Adrenal gland (tissue), 9 donors: ENCODE measurements at regions not wholly inside any gene's neighbourhood (a gene's known extent, or its start where the extent isn't known, plus 50 kb on each side); places are given as distances from the start of the nearest gene placed in this dataset.

Experiments used
- DNase-seq, 7 donors: peaks; one replicate each; pipeline ENCODE4 v3.0.0-alpha.2; 2019 to 2020
- H3K27ac ChIP-seq, 5 donors: fragments of 200-600 bp; sonication (generic) in 4 of 5; 1 replicate in 3 of 5; 2 replicates in 2 of 5; pipeline versions ENCODE4 v1.5.1 to v1.8.0; 2016 to 2020; ENCODE audit warnings: mild to moderate bottlenecking in 1 of 5
- H3K27me3 ChIP-seq: fragments of 200-600 bp; 2 replicates; pipeline ENCODE4 v1.8.0; 2021
- H3K36me3 ChIP-seq, 2 donors: fragments of 200-600 bp; replicated peaks in 1 of 2; 1 replicate in 1 of 2; 2 replicates in 1 of 2; pipeline versions ENCODE4 v1.5.1 to v1.8.0; 2018 to 2022
- H3K4me1 ChIP-seq, 2 donors: fragments of 200-600 bp; replicated peaks in 1 of 2; 1 replicate in 1 of 2; 2 replicates in 1 of 2; pipeline versions ENCODE4 v1.5.1 to v1.8.0; 2018 to 2021
- H3K4me3 ChIP-seq, 4 donors: fragments of 200-600 bp; sonication (generic) in 3 of 4; one replicate each; pipeline ENCODE4 v1.5.1; 2016 to 2018
- H3K9me3 ChIP-seq, 3 donors: fragments of 200-600 bp; sonication (generic) in 1 of 3; replicated peaks in 1 of 3; 1 replicate in 2 of 3; 2 replicates in 1 of 3; pipeline versions ENCODE4 v1.5.1 to v1.8.0; 2016 to 2021
- CTCF ChIP-seq, 6 experiments: fragments of 450-650 bp in 4 of 6; fragments of 200-600 bp in 2 of 6; sonication (generic) in 1 of 6; IDR thresholded peaks; 1 replicate in 5 of 6; 2 replicates in 1 of 6; pipeline versions ENCODE4 v1.5.1 to v1.8.0; 2016 to 2021; ENCODE audit warnings: antibody characterized with exemption in 6 of 6, mild to moderate bottlenecking in 2 of 6, moderate library complexity in 1 of 6
- POLR2A ChIP-seq, 2 donors: fragments of 450-650 bp; IDR thresholded peaks; one replicate each; pipeline ENCODE4 v1.6.1; 2017; ENCODE audit warnings: antibody characterized with exemption in 2 of 2, mild to moderate bottlenecking in 2 of 2, moderate library complexity in 1 of 2
- WGBS, 4 donors: extraction: QIAGEN DNeasy Blood & Tissue Kit in 2 of 4; methylation state at CpG; one replicate each; pipeline versions ENCODE4 v1.1.5 to v1.1.7; 2013 to 2017; 5-methylcytosine and 5-hydroxymethylcytosine counted together
- intact Hi-C, 2 donors: fragments of 100-400 bp; cut with DNase I; formaldehyde crosslinking; loops; one replicate each; pipeline versions ENCODE4 v1.14.1 to v1.15.0; 2022 to 2023
- donor health status: healthy with polysubstance abuse.
- donor health status: Bipolar disorder and iron deficiency.
- donor health status: DM: yes; HTN: yes; CAD: no.
- donor health status: DM: no; HTN: no; CAD: no.
- donor health status: DM: no; HTN: no; CAD: no.

DNA sequence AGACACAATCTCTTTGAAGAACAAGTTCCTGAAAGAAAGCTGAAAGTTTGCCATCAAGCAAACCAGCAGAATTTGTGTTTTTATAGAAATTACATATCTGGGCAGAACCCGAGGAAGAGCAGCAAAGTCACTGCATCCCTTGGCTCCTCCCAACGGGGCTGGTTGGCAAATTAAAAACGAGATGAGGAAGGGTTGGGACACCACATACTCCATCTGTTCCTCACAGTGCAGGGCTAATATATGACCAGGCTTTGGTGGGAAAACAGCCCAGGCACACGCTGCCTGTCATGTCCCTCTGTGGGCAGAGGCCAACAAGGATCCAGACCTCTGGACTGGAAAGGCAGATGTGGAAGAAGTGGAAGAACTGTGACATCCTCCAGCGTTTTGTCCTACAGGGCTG, 607.3 kb downstream of the CDH26 start:
- Histone ChIP-seq H3K9me3 (no peaks in the 10 kb centered on the region), H3K36me3 (no peaks in the 10 kb centered on the region), H3K27ac (no peak overlapping the region), H3K4me3 (no peak overlapping the region), H3K4me1 (no peaks in the 10 kb centered on the region), H3K27me3 (no peaks in the 10 kb centered on the region)
- 38 to 60% (median 52%) methylated on average over 5 of the region's 5 CpGs for WGBS, 4 donors
- intact Hi-C loops = no loop called here
- no peak for DNase-seq
- no peak for TF ChIP-seq POLR2A (IDR thresholded peaks at IDR 0.05)
- TF ChIP-seq CTCF (IDR thresholded peaks at IDR 0.05) = no peak

GRCh38 chr20:60569116-60569515, 610.9 kb downstream of the CDH26 start:
- no peak for TF ChIP-seq POLR2A (IDR thresholded peaks at IDR 0.05)
- no peak for TF ChIP-seq CTCF (IDR thresholded peaks at IDR 0.05)
- Histone ChIP-seq H3K27ac (no peak overlapping the region), H3K27me3 (no peaks in the 10 kb centered on the region), H3K9me3 (no peaks in the 10 kb centered on the region), H3K4me1 (no peaks in the 10 kb centered on the region), H3K36me3 (no peaks in the 10 kb centered on the region), H3K4me3 (no peak overlapping the region)
- no peak for DNase-seq
- intact Hi-C loops = no loop called here
- WGBS, 4 donors = 81 to 91% (median 89%) methylated on average over 2 to 6 of the region's 6 CpGs

- Histone ChIP-seq H3K36me3 (no peaks in the 10 kb centered on the region), H3K27me3 (no peaks in the 10 kb centered on the region), H3K4me3 (no peak overlapping the region), H3K27ac (no peak overlapping the region), H3K4me1 (no peaks in the 10 kb centered on the region), H3K9me3 (no peaks in the 10 kb centered on the region)
- intact Hi-C loops = no loop called here
- no peak for TF ChIP-seq CTCF (IDR thresholded peaks at IDR 0.05)
- TF ChIP-seq POLR2A (IDR thresholded peaks at IDR 0.05) = no peak
- no peak for DNase-seq
- WGBS, 4 donors = 77 to 86% (median 80%) methylated on average over 11 of the region's 11 CpGs
These were observed 612.5 kb downstream of the CDH26 start for GRCh38 chr20:60570481-60571277.

DNA sequence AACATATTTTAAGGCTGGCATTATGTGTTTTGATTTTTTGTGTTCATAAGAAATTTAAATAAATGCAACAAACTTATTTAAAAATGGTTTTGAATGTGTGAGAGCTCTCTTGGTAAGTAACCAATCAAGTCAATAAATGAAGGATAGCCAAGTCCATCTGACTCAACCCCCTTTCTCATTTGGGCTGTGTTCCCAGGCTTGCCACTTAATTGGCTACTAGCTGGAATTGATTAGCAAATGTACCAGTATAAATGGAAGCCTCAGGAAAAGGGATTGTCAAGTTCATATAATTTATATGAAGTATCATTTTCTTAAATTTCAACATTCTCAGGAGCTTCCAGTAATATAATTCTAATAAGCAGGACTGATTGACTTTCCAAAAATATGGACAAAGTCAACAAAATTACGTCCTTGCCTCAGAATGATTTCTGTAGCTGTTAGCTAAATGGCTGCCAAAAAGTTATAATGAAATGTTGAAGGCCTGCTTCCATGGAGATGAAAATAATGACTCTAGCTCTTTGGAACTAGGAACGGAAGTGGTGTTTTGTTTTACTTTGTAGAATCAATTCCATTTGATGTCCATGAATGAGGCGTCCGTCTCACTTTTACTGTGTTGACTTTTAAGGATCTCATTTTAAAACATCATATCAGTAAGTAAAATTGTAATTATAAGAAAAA, 614.9 kb downstream of the CDH26 start:
- no peaks in the 10 kb centered on the region for H3K4me1 ChIP-seq

More for the DNA sequence above, 614.9 kb downstream of the CDH26 start:
- TF ChIP-seq POLR2A (IDR thresholded peaks at IDR 0.05) = no peak
- no peak for TF ChIP-seq CTCF (IDR thresholded peaks at IDR 0.05)
- Histone ChIP-seq H3K27me3 (no peaks in the 10 kb centered on the region), H3K36me3 (no peaks in the 10 kb centered on the region), H3K4me3 (no peak overlapping the region), H3K27ac (no peak overlapping the region), H3K9me3 (peaks cover 0 to 3% (median 0%) of the 10 kb centered on the region in 3 donors)
- intact Hi-C loops = no loop called here
- no peak for DNase-seq
- 60 to 73% (median 67%) methylated on average over 4 of the region's 4 CpGs for WGBS, 4 donors
